ENCODE measurements at regions not wholly inside any gene's neighbourhood (a gene's known extent, or its start where the extent isn't known, plus 50 kb on each side); places are given as distances from the start of the nearest gene placed in this dataset.

GRCh38 chr1:187933562-187934419 lies 1105.0 kb downstream of the PLA2G4A start:
- Histone ChIP-seq H3K4me3 (no peak overlapping the region), H3K36me3 (replicated peaks in 1 of 2; ENCODE audit: insufficient read depth in 1 of 2, low read depth in 2 of 2) (no peaks in the 10 kb centered on the region), H3K27me3 (no peaks in the 10 kb centered on the region), H3K9me3 (no peaks in the 10 kb centered on the region), H3K27ac (no peak overlapping the region), H3K4me1 (no peaks in the 10 kb centered on the region)
- ATAC-seq: no peak
- 70 to 83% methylated on average over 3 of the region's 3 CpGs for WGBS, 2 donors
- intact Hi-C loops (cut with DNase I): no loop called here
- TF ChIP-seq CTCF (IDR thresholded peaks at IDR 0.05) (no peak), POLR2A (IDR thresholded peaks at IDR 0.05) (no peak)
- no peak for DNase-seq

DNA sequence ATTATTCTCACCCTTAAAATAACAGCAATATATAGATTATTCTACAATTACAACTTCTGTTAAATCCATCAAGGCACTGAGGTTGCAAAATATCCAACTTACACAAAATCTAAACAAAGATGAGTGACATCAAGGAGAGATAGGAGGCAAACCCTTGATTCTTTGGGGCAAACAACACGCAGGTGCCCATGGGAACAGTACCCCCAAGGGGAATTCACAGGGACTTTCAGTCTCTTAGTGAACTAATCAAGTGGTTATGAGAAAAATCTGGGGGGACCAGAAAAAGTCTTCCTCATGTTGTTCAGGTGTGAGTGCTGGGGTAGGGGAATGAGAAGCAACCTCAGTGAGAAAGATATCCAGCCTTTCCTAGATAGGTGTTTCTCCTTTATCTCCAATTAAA lies 1107.9 kb downstream of the PLA2G4A start:
- no peak for TF ChIP-seq CTCF (IDR thresholded peaks at IDR 0.05)
- no peak for TF ChIP-seq POLR2A (IDR thresholded peaks at IDR 0.05)
- ATAC-seq (no peak), DNase-seq (no peak)
- WGBS, 2 donors: 22 to 57% methylated on average over 1 of the region's 1 CpG
- H3K36me3 ChIP-seq (replicated peaks in 1 of 2; ENCODE audit: insufficient read depth in 1 of 2, low read depth in 2 of 2): no peaks in the 10 kb centered on the region
- H3K27ac ChIP-seq: no peak overlapping the region
- H3K4me1 ChIP-seq: no peaks in the 10 kb centered on the region
- H3K9me3 ChIP-seq: no peaks in the 10 kb centered on the region
- intact Hi-C loops (cut with DNase I): no loop called here
- no peak overlapping the region for H3K4me3 ChIP-seq
- H3K27me3 ChIP-seq: no peaks in the 10 kb centered on the region

- no peak for ATAC-seq
- no peak for TF ChIP-seq CTCF (IDR thresholded peaks at IDR 0.05)
- no peak for TF ChIP-seq POLR2A (IDR thresholded peaks at IDR 0.05)
- DNase-seq: no peak
- Histone ChIP-seq H3K4me1 (no peaks in the 10 kb centered on the region), H3K27me3 (no peaks in the 10 kb centered on the region), H3K27ac (no peak overlapping the region), H3K36me3 (replicated peaks in 1 of 2; ENCODE audit: insufficient read depth in 1 of 2, low read depth in 2 of 2) (no peaks in the 10 kb centered on the region), H3K4me3 (no peak overlapping the region), H3K9me3 (no peaks in the 10 kb centered on the region)
- WGBS, 2 donors: 41 to 89% methylated on average over 2 of the region's 2 CpGs
- intact Hi-C loops (cut with DNase I): no loop called here
Measured at GRCh38 chr1:187938092-187938491, 1109.3 kb downstream of the PLA2G4A start.

- Histone ChIP-seq H3K27ac (no peak overlapping the region), H3K27me3 (no peaks in the 10 kb centered on the region), H3K4me1 (no peaks in the 10 kb centered on the region), H3K4me3 (no peak overlapping the region), H3K9me3 (peaks cover 0 to 11% (median 0%) of the 10 kb centered on the region in 3 donors), H3K36me3 (replicated peaks in 1 of 2; ENCODE audit: insufficient read depth in 1 of 2, low read depth in 2 of 2) (no peaks in the 10 kb centered on the region)
- TF ChIP-seq POLR2A (IDR thresholded peaks at IDR 0.05) (no peak), CTCF (IDR thresholded peaks at IDR 0.05) (no peak)
- WGBS, 2 donors: 73 to 86% methylated on average over 4 of the region's 4 CpGs
- DNase-seq: no peak
- intact Hi-C loops (cut with DNase I): no loop called here
- no peak for ATAC-seq
Measured at GRCh38 chr1:187942986-187943385, 1114.2 kb downstream of the PLA2G4A start.

All from body of pancreas (tissue), 4 donors.